HG02981 (cell line): ENCODE measurements at regions not wholly inside any gene's neighbourhood (a gene's known extent, or its start where the extent isn't known, plus 50 kb on each side); places are given as distances from the start of the nearest gene placed in this dataset.
A peak's percentile ranks its signal among the peaks of the same experiment; 100 is the strongest.
"Not testable (repeated sequence)": the region's sequence is repeated elsewhere in the genome, so short reads cannot be mapped to it uniquely, and the experiment has no call there.

Experiments used
- ATAC-seq: cut with Tn5 transposase; IDR thresholded peaks from one replicate; pipeline ENCODE4 v1.9.1; 2021; ENCODE audit warnings: mild to moderate bottlenecking, moderate library complexity; ENCODE audit not compliant: unreplicated experiment

- ATAC-seq: no peak
These were observed 975.5 kb downstream of the OLFM4 start for GRCh38 chr13:54004026-54004699.

- ATAC-seq: no peak
These were observed 987.9 kb downstream of the OLFM4 start for GRCh38 chr13:54016542-54016941.

- no peak for ATAC-seq
These were observed 989.9 kb downstream of the OLFM4 start for GRCh38 chr13:54018485-54018884.

GRCh38 chr13:54029226-54029625, 1000.6 kb downstream of the OLFM4 start:
- peak; percentile 99 for ATAC-seq

DNA sequence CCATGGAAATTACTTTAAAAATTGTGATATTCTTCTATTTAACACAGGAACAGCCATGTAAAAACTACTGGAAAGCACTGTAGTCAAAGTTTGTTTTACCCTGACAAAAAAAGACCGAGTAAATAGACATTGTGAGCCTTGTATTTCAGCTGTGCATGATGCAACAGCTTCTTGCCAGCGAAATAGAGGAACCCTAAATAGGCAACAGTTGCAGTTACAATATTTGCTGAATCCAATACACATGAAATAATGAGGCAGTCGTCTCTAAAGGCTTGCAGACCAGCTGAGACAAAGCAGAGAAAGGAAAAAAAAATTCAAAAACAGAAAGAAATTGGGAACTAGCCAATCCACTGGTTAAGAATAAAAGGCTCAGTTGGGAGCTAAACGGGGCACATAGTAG, 1001.1 kb downstream of the OLFM4 start:
- no peak for ATAC-seq

DNA sequence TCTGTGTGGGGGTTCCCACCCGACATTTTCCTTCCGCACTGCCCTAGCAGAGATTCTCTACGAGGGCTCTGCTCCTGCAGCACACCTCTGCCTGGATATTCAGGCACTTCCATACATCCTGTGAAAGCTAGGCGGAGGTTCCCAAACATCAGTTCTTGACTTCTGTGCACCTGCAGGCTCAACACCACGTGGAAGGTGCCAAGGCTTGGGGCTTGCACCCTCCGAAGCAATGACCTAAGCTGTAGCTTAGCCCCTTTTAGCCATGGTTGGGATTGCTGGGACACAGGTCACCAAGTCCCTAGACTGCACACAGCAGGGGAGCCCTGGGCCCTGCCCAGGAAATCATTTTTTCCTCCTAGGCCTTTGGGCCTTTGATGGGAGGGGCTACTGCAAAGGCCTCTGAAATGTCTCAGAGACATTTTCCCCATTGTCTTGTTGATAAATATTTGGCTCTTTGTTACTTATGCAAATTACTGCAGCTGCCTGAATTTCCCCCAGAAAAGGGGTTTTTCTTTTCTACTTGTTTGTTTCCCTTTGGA, 1004.8 kb downstream of the OLFM4 start:
- no peak for ATAC-seq

GRCh38 chr13:54034047-54034446, 1005.4 kb downstream of the OLFM4 start:
- ATAC-seq: no peak

DNA sequence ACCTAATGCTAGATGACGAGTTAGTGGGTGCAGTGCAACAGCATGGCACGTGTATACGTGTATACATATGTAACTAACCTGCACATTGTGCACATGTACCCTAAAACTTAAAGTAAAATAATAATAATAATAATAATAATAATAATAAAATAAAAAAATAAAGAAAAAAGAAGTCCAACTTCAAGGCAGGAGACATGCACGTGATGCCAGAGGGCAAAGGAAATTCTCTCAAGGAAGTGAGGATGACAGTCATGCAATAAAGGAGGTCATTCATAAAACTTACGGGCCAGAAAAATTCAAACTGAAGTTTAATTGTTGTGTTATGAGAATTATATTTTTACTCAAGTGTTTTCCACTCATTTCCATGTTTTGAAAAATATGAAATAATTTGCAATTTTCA, 1028.8 kb downstream of the OLFM4 start:
- ATAC-seq: not testable (repeated sequence)

DNA sequence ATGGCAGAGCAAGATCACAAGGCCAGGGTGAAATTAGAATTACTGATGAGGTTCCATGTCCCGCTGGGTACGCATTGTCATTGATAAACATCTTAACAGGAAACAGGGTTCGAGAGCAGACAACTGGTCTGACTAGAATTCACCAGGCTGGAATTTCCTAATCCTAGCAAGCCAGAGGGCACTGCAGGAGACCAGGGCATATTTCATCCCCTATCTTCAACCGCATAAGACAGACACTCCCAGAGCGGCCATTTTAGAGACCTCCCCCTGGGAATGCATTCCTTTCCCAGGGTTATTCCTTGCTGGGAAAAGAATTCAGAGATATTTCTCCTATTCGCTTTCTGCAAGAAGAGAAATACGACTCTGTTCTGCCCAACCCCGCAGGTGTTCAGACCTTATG, 1041.3 kb downstream of the OLFM4 start:
- not testable (repeated sequence) for ATAC-seq

DNA sequence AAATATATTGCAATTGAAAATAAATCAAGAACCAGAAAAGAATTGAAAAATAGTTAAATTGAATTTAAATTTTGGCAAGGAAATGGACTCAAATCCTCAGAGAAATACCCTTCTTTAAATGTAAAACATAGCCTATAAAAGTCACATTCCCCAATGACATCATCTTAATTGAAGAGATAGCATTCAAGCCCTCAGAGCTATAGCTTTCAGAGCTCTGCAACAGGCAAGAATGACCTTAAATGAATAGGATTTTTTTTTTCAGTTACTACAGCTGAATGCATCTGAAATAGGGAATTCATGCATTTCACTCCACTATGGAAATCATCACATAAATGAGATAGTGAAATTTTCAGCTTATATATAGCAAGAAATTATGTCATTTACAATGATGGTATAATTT, 1049.0 kb downstream of the OLFM4 start:
- ATAC-seq: no peak

- ATAC-seq: no peak
These were observed 1049.8 kb downstream of the OLFM4 start for GRCh38 chr13:54078271-54078870.

GRCh38 chr13:54082309-54082708, 1053.7 kb downstream of the OLFM4 start:
- ATAC-seq: not testable (repeated sequence)

DNA sequence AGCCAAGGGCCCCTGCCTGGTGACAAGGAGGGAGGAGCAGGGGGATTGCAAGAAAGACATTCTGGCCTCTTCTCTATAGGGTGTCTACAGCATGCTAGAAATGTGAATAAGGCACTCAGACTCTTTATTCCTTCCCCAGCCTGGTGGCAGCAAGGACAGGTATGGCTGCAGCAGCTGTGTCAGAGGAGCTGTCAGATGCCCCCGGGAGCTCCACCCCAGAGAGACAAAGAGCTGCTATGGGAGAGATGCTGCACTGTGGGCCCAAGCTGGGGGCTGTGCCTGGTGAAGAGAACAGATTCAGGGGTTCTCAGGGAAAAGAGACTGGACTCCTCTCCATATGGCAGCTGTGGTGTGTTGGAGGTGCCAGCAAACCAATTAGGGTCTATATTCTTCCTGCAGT, 1063.3 kb downstream of the OLFM4 start:
- ATAC-seq: no peak

- ATAC-seq: no peak
These were observed 1064.1 kb downstream of the OLFM4 start for GRCh38 chr13:54092686-54093085.

DNA sequence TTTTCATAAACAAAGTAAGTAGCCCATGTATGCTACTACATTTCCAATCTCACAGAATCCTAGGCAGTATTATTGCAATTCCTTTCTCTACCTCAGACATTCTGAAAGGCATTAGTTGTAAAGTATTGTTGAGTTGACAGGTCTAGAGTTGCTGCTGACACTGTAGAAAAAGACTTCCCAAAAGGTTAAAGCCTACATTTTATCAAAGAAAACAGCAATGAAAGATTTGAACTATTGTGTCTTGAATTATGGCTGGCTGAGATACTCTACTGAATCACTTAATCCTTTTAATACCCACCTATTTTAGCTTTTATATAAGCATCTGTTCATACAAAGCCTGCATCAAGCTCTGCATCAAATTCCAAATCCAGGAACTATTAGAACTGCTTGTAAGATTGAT, 1082.0 kb downstream of the OLFM4 start:
- ATAC-seq: no peak

DNA sequence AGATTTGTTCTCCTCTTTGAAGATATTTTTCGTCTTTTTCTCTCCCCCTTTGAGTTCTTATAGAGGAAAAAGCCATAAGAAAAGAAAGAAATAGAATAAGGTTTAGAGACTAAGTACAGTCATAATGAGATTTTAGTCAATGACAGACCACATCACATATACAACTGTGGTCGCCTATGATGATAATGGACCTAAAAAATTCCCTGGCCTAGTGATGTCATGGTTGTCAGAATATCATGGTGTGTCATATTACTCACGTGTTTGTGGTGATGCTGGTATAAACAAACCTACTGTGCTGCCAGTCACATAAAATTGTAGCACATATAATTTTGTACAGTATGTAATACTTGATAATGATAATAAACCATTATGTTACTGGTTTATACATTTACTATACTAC, 1096.1 kb downstream of the OLFM4 start:
- no peak for ATAC-seq

GRCh38 chr13:54130931-54131330, 1102.3 kb downstream of the OLFM4 start:
- ATAC-seq: not testable (repeated sequence)

DNA sequence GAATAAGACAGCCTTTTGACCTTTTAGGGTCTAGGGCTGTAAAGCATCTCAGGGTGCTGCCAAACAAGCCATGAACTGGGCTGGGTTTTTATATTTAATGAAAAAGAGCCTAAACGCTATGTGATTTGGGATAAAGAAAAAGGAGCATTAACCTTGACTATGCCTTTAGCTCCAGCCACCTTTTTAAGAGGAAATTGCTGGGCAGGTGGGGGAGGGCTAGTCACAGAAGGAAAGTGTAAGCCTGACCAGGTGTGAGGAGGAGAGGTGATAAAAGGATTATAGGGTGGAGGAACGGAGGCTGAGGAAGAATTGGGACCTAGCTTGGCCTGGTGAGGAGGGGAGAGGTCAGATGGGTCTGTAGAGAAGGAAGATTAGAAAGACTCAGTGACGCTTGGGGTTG, 1102.8 kb downstream of the OLFM4 start:
- not testable (repeated sequence) for ATAC-seq

- ATAC-seq: not testable (repeated sequence)
These were observed 1103.5 kb downstream of the OLFM4 start for GRCh38 chr13:54132127-54132526.

DNA sequence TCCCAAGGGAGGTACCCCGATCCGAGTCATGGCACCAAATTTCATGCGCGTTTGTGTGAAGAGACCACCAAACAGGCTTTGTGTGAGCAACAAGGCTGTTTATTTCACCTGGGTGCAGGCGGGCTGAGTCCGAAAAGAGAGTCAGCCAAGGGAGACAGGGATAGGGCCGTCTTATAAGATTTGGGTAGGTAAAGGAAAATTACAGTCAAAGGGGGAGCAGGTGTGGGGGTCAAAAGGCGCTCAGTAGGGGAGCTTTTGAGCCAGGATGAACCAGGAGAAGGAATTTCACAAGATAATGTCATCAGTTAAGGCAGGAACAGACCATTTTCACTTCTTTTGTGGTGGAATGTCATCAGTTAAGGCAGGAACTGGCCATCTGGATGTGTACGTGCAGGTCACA, 1104.1 kb downstream of the OLFM4 start:
- not testable (repeated sequence) for ATAC-seq

DNA sequence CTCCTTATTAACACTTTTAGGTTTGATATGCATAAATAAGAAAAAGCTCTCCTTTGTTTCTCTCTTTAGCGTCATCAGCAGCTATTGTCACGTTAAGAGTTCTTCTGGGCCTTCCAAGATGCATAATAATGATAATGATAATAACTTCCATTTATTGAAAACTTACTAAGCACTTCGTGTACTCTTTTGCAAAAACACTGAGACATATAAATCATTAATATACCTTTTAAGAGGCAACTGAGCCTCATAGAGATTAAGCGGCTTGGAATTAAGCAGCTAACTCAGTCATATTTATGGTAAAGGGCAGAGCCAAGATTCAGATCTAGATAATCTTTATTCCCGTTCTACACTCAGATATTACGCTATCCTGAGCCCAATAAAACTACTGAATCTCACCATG, 1105.1 kb downstream of the OLFM4 start:
- no peak for ATAC-seq

DNA sequence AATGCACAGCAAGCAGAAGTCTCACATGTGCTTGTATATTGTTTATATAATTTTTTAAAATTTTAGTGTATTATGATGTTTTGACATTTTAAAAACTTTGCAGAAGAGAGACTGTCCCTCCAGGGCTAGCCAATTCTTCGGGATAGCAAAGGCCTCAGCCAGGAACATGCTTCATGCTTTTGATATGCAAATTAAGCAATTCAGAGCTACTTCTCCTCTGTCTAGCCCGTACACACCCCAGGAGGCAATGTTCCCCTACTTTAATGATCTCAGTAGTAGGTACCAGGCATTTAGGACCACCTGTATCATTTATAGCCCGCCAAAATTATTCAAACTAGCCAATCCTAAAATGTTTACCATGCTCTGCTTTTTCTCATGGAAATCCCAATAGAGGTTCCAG, 1116.2 kb downstream of the OLFM4 start:
- no peak for ATAC-seq

GRCh38 chr13:54150851-54151250, 1122.2 kb downstream of the OLFM4 start:
- no peak for ATAC-seq
